Trophoblast cell (in vitro differentiated cells and primary cell): ENCODE measurements at regions not wholly inside any gene's neighbourhood (a gene's known extent, or its start where the extent isn't known, plus 50 kb on each side); places are given as distances from the start of the nearest gene placed in this dataset.

Experiments used
- DNase-seq, 2 donors: peaks; one replicate each; pipeline ENCODE4 v3.0.0-alpha.2; 2016
- H2AFZ ChIP-seq: 2 replicates; pipeline ENCODE4 v1.6.1; 2013; ENCODE audit warnings: low read length, moderate library complexity, mild to moderate bottlenecking; ENCODE audit not compliant: insufficient read depth, poor library complexity
- H2AK5ac ChIP-seq: 2 replicates; pipeline ENCODE4 v1.6.1; 2013; ENCODE audit warnings: mild to moderate bottlenecking, low read length
- H2BK120ac ChIP-seq: 2 replicates; pipeline ENCODE4 v1.6.1; 2013; ENCODE audit warnings: low read length, mild to moderate bottlenecking, moderate library complexity; ENCODE audit not compliant: insufficient read depth, poor library complexity
- H2BK12ac ChIP-seq: 2 replicates; pipeline ENCODE4 v1.6.1; 2013; ENCODE audit warnings: mild to moderate bottlenecking, low read length, moderate library complexity
- H2BK5ac ChIP-seq: 2 replicates; pipeline ENCODE4 v1.6.1; 2013; ENCODE audit warnings: low read length, low read depth, moderate library complexity, mild to moderate bottlenecking; ENCODE audit not compliant: poor library complexity
- H3K14ac ChIP-seq: 2 replicates; pipeline ENCODE4 v1.6.1; 2013; ENCODE audit warnings: mild to moderate bottlenecking, low read length
- H3K18ac ChIP-seq: 2 replicates; pipeline ENCODE4 v1.6.1; 2013; ENCODE audit warnings: mild to moderate bottlenecking, low read length
- H3K23ac ChIP-seq: 2 replicates; pipeline ENCODE4 v1.6.1; 2013; ENCODE audit warnings: low read length
- H3K27ac ChIP-seq: 2 replicates; pipeline ENCODE4 v1.5.1; 2013; ENCODE audit warnings: low read depth, mild to moderate bottlenecking, inconsistent platforms, low read length, moderate library complexity
- H3K27me3 ChIP-seq: 2 replicates; pipeline ENCODE4 v1.6.1; 2013; ENCODE audit warnings: inconsistent platforms, mild to moderate bottlenecking, low read length, moderate library complexity; ENCODE audit not compliant: insufficient read depth
- H3K36me3 ChIP-seq, 2 experiments: 1 replicate in 1 of 2; 2 replicates in 1 of 2; pipeline ENCODE4 v1.6.1; 2013; ENCODE audit warnings: low read length in 2 of 2, mild to moderate bottlenecking in 2 of 2, moderate library complexity in 1 of 2; ENCODE audit not compliant: insufficient read depth in 2 of 2, control insufficient read depth in 1 of 2
- H3K4ac ChIP-seq: 2 replicates; pipeline ENCODE4 v1.6.1; 2013; ENCODE audit warnings: low read depth, mild to moderate bottlenecking, low read length, moderate library complexity
- H3K4me1 ChIP-seq, 2 experiments: 1 replicate in 1 of 2; 2 replicates in 1 of 2; pipeline ENCODE4 v1.6.1; 2013; ENCODE audit warnings: low read length in 2 of 2, mild to moderate bottlenecking in 2 of 2, moderate library complexity in 1 of 2; ENCODE audit not compliant: insufficient read depth in 2 of 2, control insufficient read depth in 1 of 2
- H3K4me2 ChIP-seq: 2 replicates; pipeline ENCODE4 v1.6.1; 2013; ENCODE audit warnings: inconsistent platforms, mild to moderate bottlenecking, low read length, moderate library complexity
- H3K4me3 ChIP-seq: 2 replicates; pipeline ENCODE4 v1.5.1; 2013; ENCODE audit warnings: mild to moderate bottlenecking, low read depth, low read length, inconsistent platforms
- H3K79me1 ChIP-seq: one replicate; pipeline ENCODE4 v1.6.1; 2013; ENCODE audit warnings: low read length
- H3K79me2 ChIP-seq: 2 replicates; pipeline ENCODE4 v1.6.1; 2013; ENCODE audit warnings: low read length, mild to moderate bottlenecking; ENCODE audit not compliant: control insufficient read depth, insufficient read depth, poor library complexity
- H3K9ac ChIP-seq: 2 replicates; pipeline ENCODE4 v1.6.1; 2013; ENCODE audit warnings: mild to moderate bottlenecking, low read length
- H3K9me3 ChIP-seq: 2 replicates; pipeline ENCODE4 v1.6.1; 2013; ENCODE audit warnings: low read depth, mild to moderate bottlenecking, control low read depth, inconsistent platforms, low read length; ENCODE audit not compliant: insufficient read depth
- H4K12ac ChIP-seq: 2 replicates; pipeline ENCODE4 v1.6.1; 2013; ENCODE audit warnings: low read depth, mild to moderate bottlenecking, low read length, moderate library complexity
- H4K8ac ChIP-seq: 2 replicates; pipeline ENCODE4 v1.6.1; 2013; ENCODE audit warnings: low read depth, mild to moderate bottlenecking, low read length, moderate library complexity
- H4K91ac ChIP-seq: one replicate; pipeline ENCODE4 v1.6.1; 2013; ENCODE audit warnings: low read depth, mild to moderate bottlenecking, low read length, moderate library complexity
- WGBS: extraction: QIAGEN DNeasy Blood & Tissue Kit; methylation state at CpG from one replicate; pipeline ENCODE4 v1.1.7; 2013; ENCODE audit warnings: missing lambda C conversion rate; ENCODE audit not compliant: insufficient read length, insufficient coverage; ENCODE audit errors: extremely low coverage; 5-methylcytosine and 5-hydroxymethylcytosine counted together

GRCh38 chr17:36755586-36755985 lies 154.2 kb downstream of the MRM1 start:
- H3K4me3 ChIP-seq = no peak overlapping the region
- H3K27ac ChIP-seq = no peak overlapping the region
- WGBS = no CpG with 5 or more reads among the region's 10 CpGs

GRCh38 chr17:36756695-36757094 lies 155.3 kb downstream of the MRM1 start:
- Histone ChIP-seq H3K9me3 (no peaks in the 10 kb centered on the region), H3K18ac (no peak overlapping the region), H3K27ac (no peak overlapping the region), H4K8ac (no peak overlapping the region), H3K4me1 (no peaks in the 10 kb centered on the region), H3K4me2 (no peak overlapping the region), H4K91ac (no peak overlapping the region), H3K27me3 (no peaks in the 10 kb centered on the region), H3K4me3 (no peak overlapping the region), H3K36me3 (no peaks in the 10 kb centered on the region), H3K79me1 (no peaks in the 10 kb centered on the region), H4K12ac (no peak overlapping the region), H2AK5ac (no peak overlapping the region), H2AFZ (no peak overlapping the region), H3K14ac (no peak overlapping the region), H3K79me2 (no peaks in the 10 kb centered on the region), H2BK120ac (no peak overlapping the region), H3K23ac (no peak overlapping the region), H3K9ac (no peak overlapping the region), H2BK5ac (no peak overlapping the region), H2BK12ac (no peak overlapping the region), H3K4ac (no peak overlapping the region)
- WGBS = no CpG with 5 or more reads among the region's 3 CpGs
- no peak for DNase-seq

More at GRCh38 chr17:36755586-36755985, 154.2 kb downstream of the MRM1 start:
- no peak overlapping the region for H4K91ac ChIP-seq
- H2BK12ac ChIP-seq = no peak overlapping the region
- no peak overlapping the region for H2AK5ac ChIP-seq
- no peak overlapping the region for H2AFZ ChIP-seq
- no peaks in the 10 kb centered on the region for H3K9me3 ChIP-seq
- H4K8ac ChIP-seq = no peak overlapping the region
- no peak overlapping the region for H4K12ac ChIP-seq
- H3K4me2 ChIP-seq = no peak overlapping the region
- no peak overlapping the region for H3K9ac ChIP-seq
- H3K4me1 ChIP-seq = no peaks in the 10 kb centered on the region
- no peaks in the 10 kb centered on the region for H3K36me3 ChIP-seq
- no peak overlapping the region for H3K4ac ChIP-seq
- H3K27me3 ChIP-seq = no peaks in the 10 kb centered on the region
- peak in 1 of 2 donors; percentile 21 for DNase-seq
- H2BK5ac ChIP-seq = no peak overlapping the region
- H2BK120ac ChIP-seq = no peak overlapping the region
- H3K79me2 ChIP-seq = no peaks in the 10 kb centered on the region
- H3K23ac ChIP-seq = no peak overlapping the region
- no peak overlapping the region for H3K18ac ChIP-seq
- no peaks in the 10 kb centered on the region for H3K79me1 ChIP-seq
- no peak overlapping the region for H3K14ac ChIP-seq

- H3K23ac ChIP-seq = no peak overlapping the region
- H2AFZ ChIP-seq = no peak overlapping the region
- H3K27me3 ChIP-seq = no peaks in the 10 kb centered on the region
- no peak overlapping the region for H3K27ac ChIP-seq
- H3K79me2 ChIP-seq = no peaks in the 10 kb centered on the region
- no peak overlapping the region for H4K12ac ChIP-seq
- no peak overlapping the region for H4K8ac ChIP-seq
- no peak overlapping the region for H3K4ac ChIP-seq
- no peak overlapping the region for H2BK120ac ChIP-seq
- no peak overlapping the region for H2BK12ac ChIP-seq
- H3K36me3 ChIP-seq = no peaks in the 10 kb centered on the region
- H3K9ac ChIP-seq = no peak overlapping the region
- no peaks in the 10 kb centered on the region for H3K4me1 ChIP-seq
- WGBS = no CpG with 5 or more reads among the region's 5 CpGs
- H2BK5ac ChIP-seq = no peak overlapping the region
- no peak overlapping the region for H2AK5ac ChIP-seq
- no peak overlapping the region for H3K18ac ChIP-seq
- no peak for DNase-seq
- no peak overlapping the region for H4K91ac ChIP-seq
- H3K9me3 ChIP-seq = no peaks in the 10 kb centered on the region
- H3K79me1 ChIP-seq = no peaks in the 10 kb centered on the region
- H3K14ac ChIP-seq = no peak overlapping the region
- H3K4me2 ChIP-seq = no peak overlapping the region
- H3K4me3 ChIP-seq = no peak overlapping the region
Observed at GRCh38 chr17:36760425-36760824, 159.0 kb downstream of the MRM1 start.

DNA sequence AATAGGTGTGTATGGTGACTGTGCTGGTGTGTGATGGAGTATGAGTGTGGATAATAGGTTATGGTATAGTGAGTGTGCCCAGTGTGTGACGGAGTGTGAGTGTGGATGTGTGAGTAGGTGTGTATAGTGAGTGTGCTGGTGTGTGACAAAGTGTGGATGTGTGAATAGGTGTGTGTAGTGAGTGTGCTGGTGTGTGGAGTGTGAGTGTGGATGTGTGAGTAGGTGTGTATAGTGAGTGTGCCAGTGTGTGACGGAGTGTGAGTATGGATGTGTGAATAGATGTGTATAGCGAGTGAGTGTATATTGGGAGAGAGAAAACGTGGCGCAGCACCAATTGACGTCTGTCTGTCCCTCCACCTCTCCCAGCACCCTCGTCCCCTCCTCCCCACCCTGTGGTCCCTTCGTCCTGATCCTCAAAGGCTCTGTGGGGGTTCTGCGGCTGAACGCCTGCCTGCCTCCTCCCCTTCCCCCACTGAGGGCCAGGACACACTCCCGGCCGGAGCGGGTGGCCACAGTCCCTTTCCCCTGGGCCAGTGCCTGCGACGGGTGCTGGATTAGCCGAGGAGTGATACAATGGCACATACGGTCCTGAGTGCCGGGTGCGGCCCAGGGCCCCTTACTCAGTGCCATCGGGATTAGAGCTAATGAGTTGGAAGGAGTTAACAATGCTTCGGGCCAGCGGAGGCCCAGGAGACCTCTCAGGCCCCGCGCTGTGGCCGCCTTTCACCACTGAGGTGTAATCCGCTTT lies 160.0 kb downstream of the MRM1 start:
- Histone ChIP-seq H3K23ac (peak overlapping the region; percentile 37), H3K4ac (no peak overlapping the region), H4K8ac (no peak overlapping the region), H4K12ac (no peak overlapping the region), H3K9me3 (no peaks in the 10 kb centered on the region), H2BK12ac (no peak overlapping the region), H2BK120ac (no peak overlapping the region), H3K27ac (no peak overlapping the region), H3K18ac (no peak overlapping the region), H3K9ac (no peak overlapping the region), H3K14ac (no peak overlapping the region), H4K91ac (no peak overlapping the region), H3K27me3 (no peaks in the 10 kb centered on the region), H3K36me3 (no peaks in the 10 kb centered on the region), H3K4me3 (peak overlapping the region; percentile 55), H3K4me2 (no peak overlapping the region), H2BK5ac (no peak overlapping the region), H3K4me1 (no peaks in the 10 kb centered on the region), H3K79me2 (no peaks in the 10 kb centered on the region), H2AK5ac (no peak overlapping the region), H3K79me1 (no peaks in the 10 kb centered on the region), H2AFZ (no peak overlapping the region)
- no CpG with 5 or more reads among the region's 26 CpGs for WGBS
- DNase-seq = no peak
